H1 (cell line): ENCODE measurements at regions not wholly inside any gene's neighbourhood (a gene's known extent, or its start where the extent isn't known, plus 50 kb on each side); places are given as distances from the start of the nearest gene placed in this dataset.

Source experiments
- CTCF ChIA-PET: fragments of 300-600 bp; sonication (Branson Sonifier 250); formaldehyde crosslinking; loops from one replicate; lab custom pipeline; 2021; ENCODE audit not compliant: partially characterized antibody; lab: Charles Lee
- POLR2A ChIA-PET: fragments of 300-600 bp; sonication (Branson Sonifier 250); formaldehyde crosslinking; loops from one replicate; lab custom pipeline; 2021; ENCODE audit warnings: inconsistent platforms; ENCODE audit not compliant: partially characterized antibody; lab: Charles Lee
- DNase-seq, 2 experiments: peaks; one replicate each; pipeline versions ENCODE4 v3.0.0 to v3.0.0-alpha.2; 2010 to 2022; ENCODE audit warnings: low spot score in 2 of 2, low read depth in 1 of 2, mixed read lengths in 1 of 2
- FAIRE-seq: peaks from 2 replicates; lab custom pipeline; 2011; peaks lifted over from hg19 to GRCh38; lab: Jason Lieb, UNC
- H2AFZ ChIP-seq: 2 replicates; pipeline ENCODE4 v1.8.1; 2012; ENCODE audit warnings: low read length, inconsistent platforms
- H2AK5ac ChIP-seq: 2 replicates; pipeline ENCODE4 v1.6.1; 2013; ENCODE audit warnings: low read depth, low read length
- H2BK120ac ChIP-seq: replicated peaks from 2 replicates; pipeline ENCODE3; 2013; ENCODE audit warnings: low read depth, low read length, inconsistent platforms
- H2BK12ac ChIP-seq: 2 replicates; pipeline ENCODE4 v1.6.1; 2013; ENCODE audit warnings: low read depth, low read length
- H2BK15ac ChIP-seq: 2 replicates; pipeline ENCODE4 v1.6.1; 2013; ENCODE audit warnings: low read length
- H2BK20ac ChIP-seq: 2 replicates; pipeline ENCODE4 v1.6.1; 2013; ENCODE audit warnings: low read length
- H2BK5ac ChIP-seq: 2 replicates; pipeline ENCODE4 v1.6.1; 2013; ENCODE audit warnings: low read depth, low read length
- H3K14ac ChIP-seq: 2 replicates; pipeline ENCODE4 v1.6.1; 2013; ENCODE audit warnings: inconsistent platforms; ENCODE audit not compliant: insufficient read length
- H3K18ac ChIP-seq: 2 replicates; pipeline ENCODE4 v1.6.1; 2013; ENCODE audit warnings: low read length; ENCODE audit errors: extremely low read depth
- H3K23ac ChIP-seq: 2 replicates; pipeline ENCODE4 v1.6.1; 2013; ENCODE audit warnings: inconsistent platforms; ENCODE audit not compliant: insufficient read length
- H3K23me2 ChIP-seq: 2 replicates; pipeline ENCODE4 v1.6.1; 2013; ENCODE audit warnings: low read depth, low read length
- H3K27ac ChIP-seq: 2 replicates; pipeline ENCODE4 v1.6.1; 2011; ENCODE audit warnings: low read depth, low read length, inconsistent platforms
- H3K27me3 ChIP-seq, 4 experiments: replicated peaks in 1 of 4; 1 replicate in 1 of 4; 2 replicates in 3 of 4; pipeline versions ENCODE4 v1.6.1 to v1.8.1; 2011 to 2013; ENCODE audit warnings: low read length in 3 of 4, mild to moderate bottlenecking in 3 of 4, inconsistent platforms in 2 of 4, mixed read lengths in 2 of 4, moderate library complexity in 1 of 4; ENCODE audit not compliant: control insufficient read depth in 3 of 4, insufficient read depth in 3 of 4; ENCODE audit errors: extremely low read depth in 1 of 4
- H3K36me3 ChIP-seq, 4 experiments: 2 replicates each; pipeline versions ENCODE4 v1.6.1 to v1.8.1; 2011 to 2013; ENCODE audit warnings: mild to moderate bottlenecking in 4 of 4, low read length in 3 of 4, moderate library complexity in 2 of 4, control low read depth in 1 of 4, inconsistent platforms in 1 of 4; ENCODE audit not compliant: insufficient read depth in 4 of 4, control insufficient read depth in 2 of 4
- H3K4ac ChIP-seq: replicated peaks from 2 replicates; pipeline ENCODE3; 2013; ENCODE audit warnings: low read length, low read depth, mixed read lengths, inconsistent platforms; ENCODE audit not compliant: insufficient read length
- H3K4me1 ChIP-seq, 4 experiments: replicated peaks in 1 of 4; 1 replicate in 1 of 4; 2 replicates in 3 of 4; pipeline versions ENCODE4 v1.6.1 to v1.8.1; 2011 to 2013; ENCODE audit warnings: low read length in 3 of 4, inconsistent platforms in 2 of 4, mixed read lengths in 1 of 4; ENCODE audit not compliant: insufficient read depth in 4 of 4, control insufficient read depth in 3 of 4
- H3K4me2 ChIP-seq, 2 experiments: 2 replicates each; pipeline versions ENCODE4 v1.6.1 to v1.8.1; 2011 to 2013; ENCODE audit warnings: low read depth in 2 of 2, low read length in 2 of 2, control low read depth in 1 of 2, inconsistent platforms in 1 of 2, mild to moderate bottlenecking in 1 of 2; ENCODE audit not compliant: insufficient read depth in 1 of 2
- H3K4me3 ChIP-seq, 4 experiments: fragments of 200-600, 300-600 bp in 1 of 4; sonication (generic), shearing (Covaris generic), sonication (Bioruptor Twin) in 1 of 4; 2 replicates each; pipeline versions ENCODE4 v1.5.1 to v1.8.1; 2011 to 2016; ENCODE audit warnings: low read length in 4 of 4, low read depth in 3 of 4, control low read depth in 2 of 4, inconsistent platforms in 2 of 4, mild to moderate bottlenecking in 2 of 4, mixed read lengths in 1 of 4, moderate library complexity in 1 of 4; ENCODE audit not compliant: insufficient read depth in 2 of 4; ENCODE audit errors: extremely low read depth in 1 of 4
- H3K56ac ChIP-seq: replicated peaks from 2 replicates; pipeline ENCODE3; 2013; ENCODE audit warnings: low read depth, mild to moderate bottlenecking, mixed read lengths, low read length, inconsistent platforms; ENCODE audit not compliant: insufficient read length
- H3K79me1 ChIP-seq: 2 replicates; pipeline ENCODE4 v1.6.1; 2013; ENCODE audit warnings: low read depth, low read length, control low read depth
- H3K79me2 ChIP-seq, 2 experiments: 2 replicates each; pipeline versions ENCODE4 v1.6.1 to v1.8.1; 2012 to 2013; ENCODE audit warnings: low read length in 2 of 2, mild to moderate bottlenecking in 2 of 2, inconsistent platforms in 1 of 2; ENCODE audit not compliant: insufficient read depth in 2 of 2, control insufficient read depth in 1 of 2
- H3K9ac ChIP-seq, 4 experiments: replicated peaks in 1 of 4; 1 replicate in 1 of 4; 2 replicates in 3 of 4; pipeline versions ENCODE4 v1.6.1 to v1.8.1; 2011 to 2013; ENCODE audit warnings: low read depth in 3 of 4, low read length in 3 of 4, control low read depth in 2 of 4, mild to moderate bottlenecking in 2 of 4, moderate library complexity in 2 of 4, inconsistent platforms in 1 of 4; ENCODE audit errors: extremely low read depth in 1 of 4
- H3K9me3 ChIP-seq, 2 experiments: 2 replicates each; pipeline versions ENCODE4 v1.6.1 to v1.8.1; 2012 to 2013; ENCODE audit warnings: mild to moderate bottlenecking in 2 of 2, moderate library complexity in 2 of 2, control low read depth in 1 of 2, inconsistent platforms in 1 of 2, low read depth in 1 of 2, low read length in 1 of 2, mixed read lengths in 1 of 2; ENCODE audit not compliant: insufficient read depth in 2 of 2
- H4K20me1 ChIP-seq, 2 experiments: replicated peaks in 1 of 2; 2 replicates each; pipeline versions ENCODE3 to v1.8.1; 2011 to 2013; ENCODE audit warnings: inconsistent platforms in 2 of 2, low read length in 2 of 2, mild to moderate bottlenecking in 1 of 2; ENCODE audit not compliant: insufficient read depth in 2 of 2, control insufficient read depth in 1 of 2
- H4K5ac ChIP-seq: 2 replicates; pipeline ENCODE4 v1.6.1; 2013; ENCODE audit warnings: low read length, low read depth, mixed read lengths, inconsistent platforms; ENCODE audit not compliant: insufficient read length
- H4K8ac ChIP-seq: 2 replicates; pipeline ENCODE4 v1.8.0; 2013; ENCODE audit warnings: mild to moderate bottlenecking, moderate library complexity, low read length, inconsistent platforms; ENCODE audit not compliant: insufficient read depth; ENCODE audit errors: extremely low read depth
- H4K91ac ChIP-seq: replicated peaks from 2 replicates; pipeline ENCODE3; 2013; ENCODE audit warnings: low read length, mixed read lengths, inconsistent platforms; ENCODE audit not compliant: insufficient read length
- BRCA1 ChIP-seq: IDR thresholded peaks from 2 replicates; pipeline ENCODE4 v1.6.1; 2012; ENCODE audit warnings: low read depth, low read length, improper control_type of control experiment
- CBX8 ChIP-seq: fragments of 300-800, 300-1000 bp; sonication (generic); IDR thresholded peaks from 2 replicates; pipeline ENCODE4 v1.7.1; 2016; ENCODE audit warnings: low read depth, low read length, borderline replicate concordance
- CREB1 ChIP-seq: IDR thresholded peaks from 2 replicates; pipeline ENCODE4 v1.6.1; 2012; ENCODE audit warnings: inconsistent platforms
- EGR1 ChIP-seq: IDR thresholded peaks from 2 replicates; pipeline ENCODE4 v1.6.1; 2011; ENCODE audit warnings: low read depth, low read length, borderline replicate concordance
- JUN ChIP-seq: IDR thresholded peaks from 2 replicates; pipeline ENCODE4 v1.6.1; 2011; ENCODE audit warnings: low read depth, mild to moderate bottlenecking, improper control_type of control experiment, low read length
- KDM5A ChIP-seq: fragments of 200-600 bp; IDR thresholded peaks from 2 replicates; pipeline ENCODE4 v1.7.1; 2012; ENCODE audit warnings: mild to moderate bottlenecking, low read length, inconsistent platforms, mixed read lengths
- MAFK ChIP-seq: IDR thresholded peaks from 2 replicates; pipeline ENCODE4 v1.6.1; 2012; ENCODE audit warnings: low read depth, mild to moderate bottlenecking, improper control_type of control experiment, low read length
- PHF8 ChIP-seq: fragments of 200-600 bp; sonication (generic); conservative IDR thresholded peaks from 2 replicates; pipeline ENCODE4 v1.7.1; 2012; ENCODE audit warnings: low read depth, mild to moderate bottlenecking, inconsistent platforms, low read length, moderate library complexity
- POLR2A ChIP-seq, 2 experiments: IDR thresholded peaks; 1 replicate in 1 of 2; 2 replicates in 1 of 2; pipeline ENCODE4 v1.6.1; 2011; ENCODE audit warnings: low read depth in 2 of 2, low read length in 2 of 2, mild to moderate bottlenecking in 2 of 2; ENCODE audit errors: control extremely low read depth in 1 of 2
- RBBP5 ChIP-seq: IDR thresholded peaks from 2 replicates; pipeline ENCODE4 v1.7.1; 2012; ENCODE audit warnings: low read depth, mild to moderate bottlenecking, inconsistent platforms, low read length, moderate library complexity, borderline replicate concordance
- RXRA ChIP-seq: IDR thresholded peaks from 2 replicates; pipeline ENCODE4 v1.6.1; 2011; ENCODE audit warnings: low read depth, mild to moderate bottlenecking, low read length, moderate library complexity; ENCODE audit not compliant: insufficient read depth
- SIN3A ChIP-seq, 2 experiments: IDR thresholded peaks in 1 of 2; conservative IDR thresholded peaks in 1 of 2; 2 replicates each; pipeline ENCODE4 v1.6.1; 2011 to 2012; ENCODE audit warnings: low read length in 2 of 2, improper control_type of control experiment in 1 of 2, low read depth in 1 of 2, mild to moderate bottlenecking in 1 of 2
- TEAD4 ChIP-seq: IDR thresholded peaks from 2 replicates; pipeline ENCODE4 v1.6.1; 2012; ENCODE audit warnings: low read depth, low read length, inconsistent platforms, mixed read lengths
- WGBS, 2 experiments: shearing (Covaris generic) in 1 of 2; methylation state at CpG; one replicate each; pipeline versions ENCODE4 v1.1.6 to v1.1.7; 2013 to 2015; ENCODE audit warnings: low lambda C conversion rate in 2 of 2, mixed read lengths in 2 of 2, inconsistent platforms in 1 of 2, low coverage in 1 of 2, missing lambda C conversion rate in 1 of 2; ENCODE audit not compliant: insufficient replicate concordance in 2 of 2, insufficient coverage in 1 of 2, insufficient read length in 1 of 2; ENCODE audit errors: extremely low coverage in 1 of 2, missing lambda C conversion rate in 1 of 2; 5-methylcytosine and 5-hydroxymethylcytosine counted together
- TF ChIP-seq, protein P1 (sequence below): IDR thresholded peaks from 2 replicates; pipeline ENCODE4 v1.6.1; 2012; ENCODE audit warnings: inconsistent platforms

- ChIA-PET CTCF (no interaction called here), POLR2A (no interaction called here)
- H3K4me3 ChIP-seq = no peak overlapping the region
- no peak overlapping the region for H4K91ac ChIP-seq
- no peak overlapping the region for H2BK5ac ChIP-seq
- H3K23me2 ChIP-seq = no peaks in the 10 kb centered on the region; the same call in 1 of the 2 replicates
- DNase-seq = no peak
- no peak overlapping the region for H3K56ac ChIP-seq
- H3K79me2 ChIP-seq = no peaks in the 10 kb centered on the region
- H3K27ac ChIP-seq = no peak overlapping the region
- no peak overlapping the region for H3K4ac ChIP-seq
- H3K14ac ChIP-seq = no peak overlapping the region
- no peaks in the 10 kb centered on the region for H3K4me1 ChIP-seq
- H3K23ac ChIP-seq = no peak overlapping the region
- no peaks in the 10 kb centered on the region for H3K36me3 ChIP-seq
- no peak overlapping the region for H3K18ac ChIP-seq
- no peak overlapping the region for H4K5ac ChIP-seq
- 97% methylated on average over 5 of the region's 5 CpGs; no CpG with 5 or more reads in 1 of the 2 experiments for WGBS, 2 experiments
- no peaks in the 10 kb centered on the region for H3K27me3 ChIP-seq
- no peak overlapping the region for H2BK12ac ChIP-seq
- no peak overlapping the region for H2BK120ac ChIP-seq
- FAIRE-seq = no peak
- no peak overlapping the region for H2AK5ac ChIP-seq
- H2AFZ ChIP-seq = no peak overlapping the region
- H3K79me1 ChIP-seq = no peaks in the 10 kb centered on the region
- no peaks in the 10 kb centered on the region for H3K9me3 ChIP-seq
- H3K9ac ChIP-seq = no peak overlapping the region
- H2BK20ac ChIP-seq = no peak overlapping the region
- no peaks in the 10 kb centered on the region for H4K20me1 ChIP-seq
- H2BK15ac ChIP-seq = no peak overlapping the region
- no peak overlapping the region for H4K8ac ChIP-seq
- H3K4me2 ChIP-seq = no peak overlapping the region
- TF ChIP-seq KDM5A (no peak), RBBP5 (no peak), POLR2A (IDR thresholded peaks at IDR 0.05; ENCODE audit: control extremely low read depth in 1 of 2, low read depth in 2 of 2, low read length in 2 of 2) (no peak), JUN (no peak), BRCA1 (no peak), MAFK (no peak), RXRA (no peak), EGR1 (no peak), CBX8 (no peak), TEAD4 (no peak), CREB1 (no peak), PHF8 (no peak), SIN3A (conservative IDR thresholded peaks at IDR 0.05 in 1 of 2, IDR thresholded peaks at IDR 0.05 in 1 of 2; ENCODE audit: low read depth in 1 of 2, low read length in 2 of 2) (no peak)
- TF ChIP-seq, protein P1, sequence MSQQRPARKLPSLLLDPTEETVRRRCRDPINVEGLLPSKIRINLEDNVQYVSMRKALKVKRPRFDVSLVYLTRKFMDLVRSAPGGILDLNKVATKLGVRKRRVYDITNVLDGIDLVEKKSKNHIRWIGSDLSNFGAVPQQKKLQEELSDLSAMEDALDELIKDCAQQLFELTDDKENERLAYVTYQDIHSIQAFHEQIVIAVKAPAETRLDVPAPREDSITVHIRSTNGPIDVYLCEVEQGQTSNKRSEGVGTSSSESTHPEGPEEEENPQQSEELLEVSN = no peak
These were observed 262.2 kb upstream of the KLHL29 start for GRCh38 chr2:23122681-23123215.
